ENCODE measurements at regions not wholly inside any gene's neighbourhood (a gene's known extent, or its start where the extent isn't known, plus 50 kb on each side); places are given as distances from the start of the nearest gene placed in this dataset.
A peak's percentile ranks its signal among the peaks of the same experiment; 100 is the strongest.

DNA sequence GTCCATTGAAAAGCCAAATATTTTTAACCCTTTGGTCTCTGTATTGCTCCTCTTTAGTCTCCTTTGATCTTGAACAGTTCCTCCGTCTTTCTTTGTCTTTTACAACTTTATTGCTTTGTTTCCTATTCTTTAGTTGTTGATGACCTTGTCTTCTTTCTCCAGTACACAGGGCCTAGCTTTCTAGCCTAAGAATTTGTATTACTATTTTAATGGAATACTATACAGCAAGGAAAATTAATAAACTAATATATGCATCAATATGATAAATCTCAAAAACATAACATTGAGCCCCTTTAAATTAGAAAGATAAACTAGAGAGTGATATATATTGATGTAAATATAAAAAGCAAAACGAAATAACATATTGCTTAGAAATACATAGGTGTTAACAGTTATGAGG lies 88.7 kb downstream of the NR1D2 start:
- DNase-seq, result no peak

- no peak for DNase-seq
Observed at GRCh38 chr3:24034464-24034863, 89.4 kb downstream of the NR1D2 start.

DNA sequence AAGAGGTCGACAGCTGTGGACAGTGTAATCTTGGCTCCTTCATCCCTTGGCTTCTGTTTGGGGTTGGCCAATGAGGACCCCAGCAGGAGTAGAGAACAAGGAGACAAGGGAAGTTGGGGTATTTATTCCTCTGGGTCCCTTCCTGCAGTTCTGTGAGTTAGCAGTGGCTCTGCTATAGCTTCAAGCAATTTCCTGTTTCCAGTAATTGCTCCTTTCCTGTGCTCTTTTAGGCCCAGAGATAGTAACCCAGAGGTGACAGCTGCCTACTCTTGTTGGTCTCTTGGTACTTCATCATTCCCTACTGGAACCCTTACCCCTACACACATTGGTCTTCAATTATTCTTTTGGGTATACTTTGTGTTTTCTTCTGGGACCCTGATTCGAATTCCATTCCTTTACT lies 92.9 kb downstream of the NR1D2 start:
- no peak for DNase-seq

DNA sequence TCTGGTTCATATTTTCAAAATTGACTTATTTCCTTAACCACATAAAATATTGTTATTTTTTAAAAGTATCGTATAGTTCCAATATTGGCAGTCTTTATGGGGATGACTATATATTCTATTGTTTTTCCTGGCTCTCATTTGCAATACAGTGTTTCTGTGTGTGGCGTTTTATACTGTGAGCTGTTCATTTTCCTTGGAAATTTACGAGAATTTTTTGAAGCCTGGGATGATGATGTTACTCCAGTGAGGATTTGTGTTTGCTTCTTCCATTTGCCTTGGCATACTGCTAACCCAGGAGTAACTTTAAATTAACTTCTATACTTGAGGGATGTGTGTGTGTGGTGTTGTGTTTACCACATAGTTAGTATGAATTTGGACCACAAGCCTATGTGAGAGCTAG lies 95.2 kb downstream of the NR1D2 start:
- DNase-seq, result no peak

GRCh38 chr3:24042174-24043059 lies 97.3 kb downstream of the NR1D2 start:
- peak; percentile 39 for DNase-seq

DNA sequence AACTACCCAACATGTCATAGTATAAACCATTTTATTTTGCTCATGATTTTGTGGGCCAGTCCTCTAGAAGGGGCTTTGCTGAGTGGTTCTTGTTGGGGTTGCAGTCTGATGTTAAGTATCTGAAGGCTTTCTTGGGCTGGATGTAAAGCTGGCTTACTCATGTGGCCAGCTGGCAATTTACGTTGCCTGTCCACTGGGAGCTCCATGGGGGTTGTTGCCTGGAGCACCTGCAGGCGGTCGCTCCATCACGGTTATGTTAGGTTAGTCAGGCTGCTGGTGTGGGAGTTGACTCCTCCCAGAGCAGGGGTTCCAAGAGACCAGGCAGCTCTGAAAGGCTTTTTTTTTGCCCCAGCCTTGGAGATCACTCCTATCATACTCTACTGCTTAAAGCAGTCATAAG lies 98.1 kb downstream of the NR1D2 start:
- no peak for DNase-seq

GRCh38 chr3:24043985-24044384 lies 98.9 kb downstream of the NR1D2 start:
- DNase-seq, result no peak

DNA sequence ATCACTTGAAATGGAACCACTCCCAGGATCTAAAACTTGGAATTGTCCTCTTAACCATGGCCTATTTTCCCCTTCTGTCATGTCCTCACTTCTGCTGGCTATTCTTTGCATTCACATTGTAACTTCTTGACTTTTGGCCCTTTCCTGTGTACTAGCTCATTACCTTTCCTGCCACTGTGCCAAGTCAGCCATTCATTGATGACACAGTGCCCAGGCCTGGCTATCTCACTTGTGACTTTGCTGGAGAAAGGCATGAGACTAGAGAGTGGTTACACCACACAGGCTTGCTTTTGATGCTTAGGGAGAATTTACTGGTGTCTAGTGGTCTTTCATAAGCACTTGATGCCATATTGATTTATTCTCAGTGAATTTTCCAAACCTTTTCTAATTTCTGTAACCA lies 101.1 kb downstream of the NR1D2 start:
- DNase-seq, result no peak

DNA sequence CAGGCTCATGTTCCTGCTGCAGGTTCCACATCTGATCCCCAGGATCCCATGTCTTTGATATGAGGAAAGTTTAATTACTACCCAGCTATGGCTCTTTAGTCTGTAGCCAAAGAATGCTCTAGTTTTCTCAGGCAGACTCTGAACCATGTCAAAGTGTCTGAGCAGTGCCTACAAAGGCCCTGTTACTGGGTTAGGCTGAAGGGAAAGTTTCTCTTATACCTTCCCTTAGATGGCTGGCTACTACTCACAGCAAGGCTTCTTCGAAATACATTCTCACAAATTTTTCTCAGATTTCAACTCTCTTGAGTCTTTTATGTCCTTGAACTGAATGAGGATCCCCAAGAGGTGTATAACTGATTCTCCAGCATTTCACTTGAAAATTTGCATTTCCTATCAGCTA lies 102.4 kb downstream of the NR1D2 start:
- no peak for DNase-seq

GRCh38 chr3:24048843-24049242 lies 103.8 kb downstream of the NR1D2 start:
- DNase-seq, result no peak

DNA sequence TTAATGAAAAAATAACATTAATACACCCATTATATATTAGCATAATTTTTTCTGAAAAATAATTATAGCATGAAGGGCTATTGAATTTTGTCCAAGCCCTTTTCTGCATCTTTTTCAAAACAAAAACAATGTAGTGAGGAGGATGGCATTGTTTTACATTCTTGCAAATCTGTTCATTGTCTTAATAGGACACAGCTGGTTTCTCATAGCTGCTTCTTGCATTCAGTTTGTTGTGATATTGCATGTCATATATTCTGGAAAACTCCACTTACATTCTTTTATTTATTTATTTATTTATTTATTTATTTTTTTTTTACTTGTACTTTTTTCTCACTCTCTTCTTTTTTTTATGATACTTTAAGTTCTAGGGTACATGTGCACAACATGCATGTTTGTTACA lies 107.4 kb downstream of the NR1D2 start:
- DNase-seq, result no peak

DNA sequence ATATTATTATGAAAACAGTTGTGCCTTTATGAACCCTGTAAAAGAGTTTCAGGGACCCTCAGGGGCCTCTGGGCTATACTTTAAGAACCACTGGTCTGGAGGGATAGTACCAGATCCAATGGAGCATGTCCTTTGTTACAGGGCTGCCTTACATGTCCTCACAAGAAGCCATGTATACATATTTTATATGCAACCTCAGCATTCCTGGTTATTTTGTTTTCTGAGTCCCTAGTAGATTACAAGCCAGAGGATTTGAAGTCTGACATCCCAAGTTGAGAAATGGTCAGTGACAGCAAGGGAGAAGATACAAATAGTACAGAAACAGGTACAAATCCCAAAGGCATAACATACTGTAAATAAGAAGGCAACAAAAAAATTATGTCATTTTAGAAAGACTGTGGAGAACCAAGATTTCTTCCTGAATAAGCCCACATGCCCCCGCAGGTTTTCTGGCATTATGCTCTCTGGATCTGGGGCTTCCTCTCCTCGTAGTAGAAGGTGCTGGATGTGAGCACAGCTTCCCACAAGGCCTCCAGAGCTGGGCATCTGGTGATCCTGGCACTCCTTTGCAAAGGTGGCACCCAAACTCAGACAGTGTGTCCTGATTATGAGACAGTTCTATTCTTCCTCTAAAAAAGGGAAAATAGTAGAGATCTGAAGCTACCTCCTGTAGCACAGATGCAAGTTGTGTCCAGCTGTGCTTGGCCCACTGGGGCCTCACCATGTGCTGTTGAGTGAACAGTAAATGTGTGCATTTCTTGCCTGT lies 114.0 kb downstream of the NR1D2 start:
- DNase-seq, result no peak

GRCh38 chr3:24060055-24060454 lies 115.0 kb downstream of the NR1D2 start:
- DNase-seq, result no peak

DNA sequence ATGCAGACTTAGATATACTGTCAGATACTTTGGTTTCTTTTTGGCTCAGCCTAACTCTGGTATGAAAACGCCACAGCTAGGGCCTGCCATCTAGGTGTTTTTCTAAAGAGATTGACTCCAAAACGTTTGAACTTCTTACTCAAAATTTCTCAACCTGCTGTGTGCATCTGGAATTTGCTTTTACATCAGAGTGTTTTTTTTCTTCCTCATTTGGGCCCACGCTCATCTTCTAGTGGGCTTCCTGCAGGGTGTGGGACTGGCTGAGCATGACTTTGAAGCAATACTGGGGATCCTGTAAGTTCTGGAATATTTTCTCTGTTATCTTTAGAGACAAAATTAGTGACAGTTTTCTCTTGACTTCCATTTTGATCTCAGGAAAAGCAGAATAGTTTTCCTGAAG lies 117.8 kb downstream of the NR1D2 start:
- DNase-seq, result no peak

All from femur (tissue), 1 donor.